H1 (cell line): ENCODE measurements at regions not wholly inside any gene's neighbourhood (a gene's known extent, or its start where the extent isn't known, plus 50 kb on each side); places are given as distances from the start of the nearest gene placed in this dataset.

Source experiments
- ATF3 ChIP-seq: IDR thresholded peaks from 2 replicates; pipeline ENCODE4 v1.6.1; 2011; ENCODE audit warnings: low read depth, mild to moderate bottlenecking, low read length; ENCODE audit not compliant: insufficient read depth
- CTCF ChIP-seq, 3 experiments: IDR thresholded peaks; 1 replicate in 2 of 3; 2 replicates in 1 of 3; pipeline versions ENCODE4 v1.5.1 to v1.6.1; 2011; ENCODE audit warnings: low read length in 3 of 3, mild to moderate bottlenecking in 3 of 3, inconsistent platforms in 2 of 3, low read depth in 1 of 3, moderate library complexity in 1 of 3; ENCODE audit not compliant: insufficient read depth in 1 of 3; ENCODE audit errors: control extremely low read depth in 1 of 3
- E2F6 ChIP-seq: IDR thresholded peaks from 2 replicates; pipeline ENCODE4 v1.6.1; 2012; ENCODE audit warnings: inconsistent platforms
- EGR1 ChIP-seq: IDR thresholded peaks from 2 replicates; pipeline ENCODE4 v1.6.1; 2011; ENCODE audit warnings: low read depth, low read length, borderline replicate concordance
- EP300 ChIP-seq, 2 experiments: IDR thresholded peaks; 1 replicate in 1 of 2; 2 replicates in 1 of 2; pipeline ENCODE4 v1.6.1; 2011 to 2012; ENCODE audit warnings: low read depth in 2 of 2, low read length in 2 of 2, mild to moderate bottlenecking in 2 of 2, borderline replicate concordance in 1 of 2, inconsistent platforms in 1 of 2, moderate library complexity in 1 of 2
- EZH2 ChIP-seq: fragments of 200-600 bp; sonication (generic); IDR thresholded peaks from 2 replicates; pipeline ENCODE4 v1.7.1; 2012; ENCODE audit warnings: low read depth, mild to moderate bottlenecking, moderate library complexity, low read length, inconsistent platforms; ENCODE audit not compliant: severe bottlenecking
- POLR2A ChIP-seq, 2 experiments: IDR thresholded peaks; 1 replicate in 1 of 2; 2 replicates in 1 of 2; pipeline ENCODE4 v1.6.1; 2011; ENCODE audit warnings: low read depth in 2 of 2, low read length in 2 of 2, mild to moderate bottlenecking in 2 of 2; ENCODE audit errors: control extremely low read depth in 1 of 2
- POLR2AphosphoS5 ChIP-seq: IDR thresholded peaks from 2 replicates; pipeline ENCODE4 v1.6.1; 2011; ENCODE audit warnings: low read depth, low read length
- SIN3A ChIP-seq, 2 experiments: IDR thresholded peaks in 1 of 2; conservative IDR thresholded peaks in 1 of 2; 2 replicates each; pipeline ENCODE4 v1.6.1; 2011 to 2012; ENCODE audit warnings: low read length in 2 of 2, improper control_type of control experiment in 1 of 2, low read depth in 1 of 2, mild to moderate bottlenecking in 1 of 2
- SUZ12 ChIP-seq: fragments of 200-600 bp; sonication (generic); IDR thresholded peaks from 2 replicates; pipeline ENCODE4 v1.6.1; 2012; ENCODE audit warnings: mild to moderate bottlenecking, inconsistent platforms, low read length, moderate library complexity, mixed read lengths
- TAF1 ChIP-seq: IDR thresholded peaks from 2 replicates; pipeline ENCODE4 v1.6.1; 2011; ENCODE audit warnings: mild to moderate bottlenecking, low read depth, low read length

GRCh38 chr5:23776684-23777083 is 269.3 kb downstream of the PRDM9 start:
- TF ChIP-seq EGR1 (no peak), CTCF (IDR thresholded peaks at IDR 0.05; ENCODE audit: control extremely low read depth in 1 of 3, insufficient read depth in 1 of 3, low read depth in 1 of 3, low read length in 3 of 3) (no peak), POLR2A (IDR thresholded peaks at IDR 0.05; ENCODE audit: control extremely low read depth in 1 of 2, low read depth in 2 of 2, low read length in 2 of 2) (no peak), EZH2 (no peak), POLR2AphosphoS5 (no peak), E2F6 (no peak), EP300 (IDR thresholded peaks at IDR 0.05; ENCODE audit: borderline replicate concordance in 1 of 2, low read depth in 2 of 2, low read length in 2 of 2) (no peak), TAF1 (no peak), SUZ12 (no peak), SIN3A (conservative IDR thresholded peaks at IDR 0.05 in 1 of 2, IDR thresholded peaks at IDR 0.05 in 1 of 2; ENCODE audit: low read depth in 1 of 2, low read length in 2 of 2) (no peak), ATF3 (no peak)
